ENCODE measurements at regions not wholly inside any gene's neighbourhood (a gene's known extent, or its start where the extent isn't known, plus 50 kb on each side); places are given as distances from the start of the nearest gene placed in this dataset.

DNA sequence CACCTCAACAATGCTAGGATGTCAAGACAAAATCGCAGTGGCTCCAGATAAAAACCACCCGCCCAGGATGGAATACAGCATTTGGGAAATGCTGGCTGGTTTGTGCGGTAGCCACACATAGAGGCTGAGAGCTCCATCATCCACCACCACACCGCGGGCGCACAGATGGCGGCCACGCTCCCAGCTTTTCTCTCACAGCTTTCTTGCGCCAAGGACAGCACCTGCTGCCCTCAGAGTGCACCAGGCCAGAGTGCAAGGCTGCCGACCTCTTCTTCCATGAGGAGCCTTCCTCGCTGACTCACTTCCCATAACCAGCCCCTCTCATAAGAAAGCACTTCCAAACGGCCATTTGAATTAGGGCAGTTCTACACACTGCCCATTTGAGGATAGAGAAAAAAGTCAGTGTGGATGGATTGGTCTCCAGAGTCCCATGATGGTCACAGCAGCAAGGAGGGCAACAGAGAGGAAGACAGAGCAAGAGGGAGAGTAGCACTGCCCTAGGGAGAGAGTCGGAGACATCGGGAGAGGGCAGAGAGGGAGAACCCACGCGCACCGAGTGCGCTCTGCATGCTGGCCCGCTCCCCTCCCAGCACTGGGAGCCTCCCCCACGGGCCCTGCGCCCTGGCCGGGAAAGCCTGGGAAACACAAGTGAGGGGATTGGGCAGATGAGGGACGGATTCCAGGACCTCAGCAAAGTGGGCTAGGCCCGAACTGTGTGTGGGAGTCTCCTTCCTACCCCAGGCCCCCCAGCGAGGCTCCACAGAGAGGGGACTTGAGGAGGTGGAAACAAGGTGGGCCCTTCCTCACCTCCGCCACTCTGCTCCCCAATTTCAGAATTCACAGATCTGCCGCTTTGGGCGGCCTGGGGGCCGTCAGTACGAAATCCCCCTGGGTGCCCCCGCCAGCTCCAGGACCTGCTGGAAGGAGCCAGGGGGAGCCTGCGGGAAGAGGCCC lies 156.9 kb downstream of the USP12 start:
- H3K4me3 ChIP-seq (ENCODE audit: low read depth, low read length) = no peak overlapping the region
- no peak for DNase-seq (ENCODE audit: low read depth)
- TF ChIP-seq, protein P1, sequence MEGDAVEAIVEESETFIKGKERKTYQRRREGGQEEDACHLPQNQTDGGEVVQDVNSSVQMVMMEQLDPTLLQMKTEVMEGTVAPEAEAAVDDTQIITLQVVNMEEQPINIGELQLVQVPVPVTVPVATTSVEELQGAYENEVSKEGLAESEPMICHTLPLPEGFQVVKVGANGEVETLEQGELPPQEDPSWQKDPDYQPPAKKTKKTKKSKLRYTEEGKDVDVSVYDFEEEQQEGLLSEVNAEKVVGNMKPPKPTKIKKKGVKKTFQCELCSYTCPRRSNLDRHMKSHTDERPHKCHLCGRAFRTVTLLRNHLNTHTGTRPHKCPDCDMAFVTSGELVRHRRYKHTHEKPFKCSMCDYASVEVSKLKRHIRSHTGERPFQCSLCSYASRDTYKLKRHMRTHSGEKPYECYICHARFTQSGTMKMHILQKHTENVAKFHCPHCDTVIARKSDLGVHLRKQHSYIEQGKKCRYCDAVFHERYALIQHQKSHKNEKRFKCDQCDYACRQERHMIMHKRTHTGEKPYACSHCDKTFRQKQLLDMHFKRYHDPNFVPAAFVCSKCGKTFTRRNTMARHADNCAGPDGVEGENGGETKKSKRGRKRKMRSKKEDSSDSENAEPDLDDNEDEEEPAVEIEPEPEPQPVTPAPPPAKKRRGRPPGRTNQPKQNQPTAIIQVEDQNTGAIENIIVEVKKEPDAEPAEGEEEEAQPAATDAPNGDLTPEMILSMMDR (conservative IDR thresholded peaks at IDR 0.05; ENCODE audit: low read depth, low read length) = no peak

DNA sequence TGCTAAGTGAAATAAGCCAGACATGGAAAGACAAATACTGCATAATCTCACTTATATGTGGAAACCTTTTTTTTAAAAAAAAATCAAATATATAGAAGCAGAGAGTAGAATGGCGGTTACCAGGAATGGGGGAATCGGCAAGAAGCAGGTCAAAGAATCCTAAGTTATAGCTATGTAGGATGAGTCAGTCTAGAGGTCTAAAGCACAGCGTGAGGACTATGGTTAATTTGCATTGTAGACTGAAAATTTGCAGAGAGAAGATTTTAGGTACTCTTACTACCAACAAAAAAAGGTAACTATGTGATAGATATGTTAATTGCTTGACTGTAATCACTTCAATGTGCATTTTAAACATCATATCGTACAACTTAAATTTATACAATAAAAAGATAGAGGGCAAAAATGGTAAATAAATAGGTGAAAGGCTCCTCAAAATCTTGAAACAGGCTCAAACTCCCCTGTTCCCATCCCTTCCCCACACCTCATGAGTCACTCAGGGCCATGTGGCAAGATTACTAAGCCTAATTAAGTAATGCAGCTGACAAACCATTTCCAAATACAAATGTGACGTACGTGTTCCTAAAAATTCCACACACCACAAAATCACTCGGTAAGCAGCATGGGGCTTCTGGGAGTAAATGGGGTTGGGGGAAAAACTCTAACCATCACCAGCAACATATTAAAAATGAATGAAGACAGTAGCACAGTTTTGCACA lies 159.0 kb downstream of the USP12 start:
- peak; percentile 50 for DNase-seq (ENCODE audit: low read depth)
- H3K4me3 ChIP-seq (ENCODE audit: low read depth, low read length) = no peak overlapping the region
- TF ChIP-seq, protein P1 (conservative IDR thresholded peaks at IDR 0.05; ENCODE audit: low read depth, low read length) = no peak

DNA sequence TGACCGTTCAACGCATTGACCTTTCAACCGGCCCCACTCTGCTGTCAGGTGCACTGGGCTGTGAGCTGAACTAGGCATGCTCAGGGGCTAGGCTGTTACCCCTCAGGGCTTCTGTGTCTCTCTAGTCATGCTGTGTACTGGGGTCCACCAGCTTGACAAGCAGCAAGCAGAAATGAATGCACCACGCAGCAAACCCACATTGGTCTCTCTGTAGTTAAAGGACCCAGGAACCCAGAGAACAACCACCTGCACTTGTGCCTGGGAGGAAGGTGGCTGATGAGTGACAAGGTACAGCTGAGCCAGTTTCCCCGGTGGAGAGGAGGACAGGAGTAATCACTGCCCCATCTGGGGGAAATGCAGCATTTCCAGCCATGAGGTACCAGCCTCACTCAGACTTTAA lies 159.9 kb downstream of the USP12 start:
- no peak overlapping the region for H3K4me3 ChIP-seq (ENCODE audit: low read depth, low read length)
- TF ChIP-seq, protein P1 (conservative IDR thresholded peaks at IDR 0.05; ENCODE audit: low read depth, low read length) = no peak
- DNase-seq (ENCODE audit: low read depth) = no peak

DNA sequence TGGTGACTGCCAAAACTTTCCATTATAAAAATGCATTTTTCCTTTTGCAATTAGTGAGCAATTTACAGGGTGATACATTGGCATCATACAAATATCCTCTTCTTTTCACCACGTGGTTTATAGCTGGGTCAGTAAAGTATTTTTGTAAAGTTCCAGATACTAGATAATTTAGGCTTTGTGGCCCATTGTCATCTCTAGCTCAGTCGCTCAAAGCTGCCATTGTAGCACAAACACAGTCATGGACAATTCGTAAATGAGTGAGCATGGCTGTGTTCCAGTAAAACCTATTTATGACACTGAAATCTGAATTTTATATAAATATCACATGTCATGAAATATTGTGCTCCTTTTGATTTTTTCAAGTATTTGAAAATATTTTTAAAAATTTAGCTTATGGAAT lies 162.9 kb downstream of the USP12 start:
- DNase-seq (ENCODE audit: low read depth) = no peak
- H3K4me3 ChIP-seq (ENCODE audit: low read depth, low read length) = no peak overlapping the region
- TF ChIP-seq, protein P1 (conservative IDR thresholded peaks at IDR 0.05; ENCODE audit: low read depth, low read length) = no peak

DNA sequence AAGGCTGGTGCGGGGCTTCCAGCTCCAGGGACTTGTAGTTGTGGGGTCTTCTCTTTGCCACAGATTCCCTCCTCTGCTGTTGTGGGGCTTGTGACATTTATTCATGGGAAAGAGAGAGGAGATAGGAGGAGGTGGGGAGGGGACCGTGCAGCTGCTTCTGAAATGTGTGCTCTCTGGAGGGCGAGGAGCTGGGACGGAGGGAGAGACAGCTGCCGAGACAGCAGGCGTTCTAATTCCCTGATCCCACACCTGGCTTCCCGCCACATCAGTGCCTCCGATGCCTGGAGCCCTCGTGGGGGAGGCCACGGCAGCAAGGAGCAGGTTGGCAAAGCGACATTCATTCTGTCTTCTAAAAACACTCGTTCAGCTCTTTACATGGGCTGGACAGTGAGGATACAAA lies 164.4 kb downstream of the USP12 start:
- DNase-seq (ENCODE audit: low read depth) = no peak
- TF ChIP-seq, protein P1 (conservative IDR thresholded peaks at IDR 0.05; ENCODE audit: low read depth, low read length) = no peak
- H3K4me3 ChIP-seq (ENCODE audit: low read depth, low read length) = peak overlapping the region; percentile 63

DNA sequence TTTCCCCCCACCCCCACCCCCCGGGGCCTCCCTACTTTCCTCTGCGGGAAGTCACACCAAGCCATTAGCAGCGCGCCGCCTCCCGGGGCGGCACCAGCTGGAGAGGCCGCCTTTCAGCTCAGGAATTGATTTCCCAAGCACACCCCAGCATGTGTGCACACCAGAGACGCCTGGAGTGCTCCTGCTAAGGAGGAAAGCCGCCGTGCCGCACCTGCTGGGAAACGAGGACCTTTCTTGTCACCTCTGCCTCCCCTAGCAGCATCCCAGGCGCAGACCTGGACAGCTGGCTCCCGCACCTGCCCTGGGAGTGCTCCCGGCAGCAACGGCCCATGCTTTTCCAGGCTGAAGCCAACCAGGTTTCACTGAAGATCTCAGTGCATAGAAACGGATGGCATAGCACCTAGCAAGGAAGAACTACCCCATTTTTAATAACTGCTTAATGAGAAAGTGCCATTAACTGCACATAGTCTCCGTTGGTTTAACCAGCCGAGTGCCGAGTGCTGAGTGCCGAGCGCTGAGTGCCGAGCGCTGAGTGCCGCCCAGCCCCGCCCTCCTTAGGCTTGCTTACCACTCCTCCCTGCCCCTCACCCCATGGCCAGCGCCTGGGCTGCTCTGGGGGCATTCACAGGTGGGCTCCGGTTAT lies 165.0 kb downstream of the USP12 start:
- no peak for DNase-seq (ENCODE audit: low read depth)
- peak overlapping the region; percentile 63 for H3K4me3 ChIP-seq (ENCODE audit: low read depth, low read length)
- TF ChIP-seq, protein P1 (conservative IDR thresholded peaks at IDR 0.05; ENCODE audit: low read depth, low read length) = no peak

Measured in epithelial cell of proximal tubule (primary cell).